ENCODE measurements at regions not wholly inside any gene's neighbourhood (a gene's known extent, or its start where the extent isn't known, plus 50 kb on each side); places are given as distances from the start of the nearest gene placed in this dataset.

DNA sequence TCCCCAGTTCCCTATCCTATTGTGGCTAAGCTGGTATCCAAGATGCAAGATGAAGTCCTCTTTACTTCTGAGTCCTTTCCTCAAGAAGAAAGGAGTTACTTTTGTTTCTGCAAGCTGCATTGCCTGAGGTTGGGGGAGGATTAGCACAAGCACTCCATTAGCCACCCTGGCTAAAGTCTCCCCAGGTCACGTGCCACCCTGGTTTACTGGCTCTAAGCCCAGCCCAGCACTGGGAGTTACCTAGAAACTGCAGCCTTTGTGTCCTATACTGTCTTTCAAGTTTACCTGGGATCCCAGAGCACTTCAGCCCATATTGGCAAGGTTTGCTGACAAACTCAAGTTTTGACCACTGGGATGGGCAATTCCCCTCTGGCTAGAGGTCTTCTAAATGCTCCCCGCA lies 78.4 kb upstream of the DBX1 start:
- H3K36me3 ChIP-seq (ENCODE audit: low read depth, missing control alignments): no peaks in the 10 kb centered on the region
- H3K4me3 ChIP-seq: no peak overlapping the region
- intact Hi-C loops (cut with DNase I; ENCODE audit: low total_unique reads): no loop called here
- H3K27ac ChIP-seq: no peak overlapping the region
- no peaks in the 10 kb centered on the region for H3K27me3 ChIP-seq
- DNase-seq: peak; percentile 79
- H3K4me1 ChIP-seq: no peaks in the 10 kb centered on the region
- H3K9me3 ChIP-seq: no peaks in the 10 kb centered on the region
- 63 to 80% methylated on average over 1 to 2 of the region's 2 CpGs for WGBS, 2 donors
- no peak for TF ChIP-seq POLR2A (IDR thresholded peaks at IDR 0.05)

DNA sequence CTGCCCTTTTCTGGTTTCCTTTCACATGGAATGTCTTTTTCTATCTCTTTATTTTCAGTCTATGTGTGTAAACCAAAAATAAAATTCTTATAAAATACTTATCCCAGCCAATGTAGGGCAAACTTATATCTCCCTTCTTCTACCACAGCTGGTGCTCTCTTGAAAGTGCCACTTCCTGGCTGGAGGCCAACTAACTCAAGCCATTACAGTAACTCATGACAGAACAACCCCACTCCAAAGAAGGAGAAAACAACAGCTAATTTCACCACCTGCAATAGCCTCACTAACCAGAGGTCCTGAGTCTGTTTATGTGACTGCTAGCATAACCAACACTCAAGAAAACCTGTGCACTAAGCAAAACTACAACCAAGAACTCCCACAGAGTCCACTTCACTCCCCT lies 74.9 kb upstream of the DBX1 start:
- Histone ChIP-seq H3K4me3 (no peak overlapping the region), H3K27me3 (no peaks in the 10 kb centered on the region), H3K9me3 (no peaks in the 10 kb centered on the region), H3K27ac (no peak overlapping the region), H3K36me3 (ENCODE audit: low read depth, missing control alignments) (no peaks in the 10 kb centered on the region), H3K4me1 (no peaks in the 10 kb centered on the region)
- TF ChIP-seq, protein P1, sequence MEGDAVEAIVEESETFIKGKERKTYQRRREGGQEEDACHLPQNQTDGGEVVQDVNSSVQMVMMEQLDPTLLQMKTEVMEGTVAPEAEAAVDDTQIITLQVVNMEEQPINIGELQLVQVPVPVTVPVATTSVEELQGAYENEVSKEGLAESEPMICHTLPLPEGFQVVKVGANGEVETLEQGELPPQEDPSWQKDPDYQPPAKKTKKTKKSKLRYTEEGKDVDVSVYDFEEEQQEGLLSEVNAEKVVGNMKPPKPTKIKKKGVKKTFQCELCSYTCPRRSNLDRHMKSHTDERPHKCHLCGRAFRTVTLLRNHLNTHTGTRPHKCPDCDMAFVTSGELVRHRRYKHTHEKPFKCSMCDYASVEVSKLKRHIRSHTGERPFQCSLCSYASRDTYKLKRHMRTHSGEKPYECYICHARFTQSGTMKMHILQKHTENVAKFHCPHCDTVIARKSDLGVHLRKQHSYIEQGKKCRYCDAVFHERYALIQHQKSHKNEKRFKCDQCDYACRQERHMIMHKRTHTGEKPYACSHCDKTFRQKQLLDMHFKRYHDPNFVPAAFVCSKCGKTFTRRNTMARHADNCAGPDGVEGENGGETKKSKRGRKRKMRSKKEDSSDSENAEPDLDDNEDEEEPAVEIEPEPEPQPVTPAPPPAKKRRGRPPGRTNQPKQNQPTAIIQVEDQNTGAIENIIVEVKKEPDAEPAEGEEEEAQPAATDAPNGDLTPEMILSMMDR (IDR thresholded peaks at IDR 0.05): no peak
- TF ChIP-seq POLR2A (IDR thresholded peaks at IDR 0.05): no peak
- intact Hi-C loops (cut with DNase I; ENCODE audit: low total_unique reads): no loop called here
- no peak for DNase-seq

DNA sequence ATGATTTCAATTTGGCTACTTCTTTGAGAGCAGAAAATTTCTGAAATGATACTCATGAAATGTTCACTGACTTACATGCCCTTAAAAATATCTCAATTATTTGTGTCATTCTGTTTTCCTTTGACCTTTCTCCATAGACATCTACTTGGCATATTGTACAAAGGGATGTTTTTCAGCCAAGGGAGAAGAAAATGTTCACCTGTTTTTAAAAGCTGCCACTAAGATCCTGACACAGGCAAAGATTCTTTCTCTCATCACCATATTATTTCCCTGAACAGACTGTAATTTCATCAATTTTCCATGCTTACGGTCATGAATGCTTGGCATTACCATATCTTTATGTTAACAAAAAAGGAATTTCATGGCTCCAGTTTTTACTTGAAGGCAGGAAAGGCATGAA lies 67.4 kb upstream of the DBX1 start:
- 97 to 100% methylated on average over 1 of the region's 1 CpG for WGBS, 2 donors
- no peak for DNase-seq
- Histone ChIP-seq H3K27me3 (no peaks in the 10 kb centered on the region), H3K9me3 (no peaks in the 10 kb centered on the region), H3K36me3 (ENCODE audit: low read depth, missing control alignments) (no peaks in the 10 kb centered on the region), H3K4me1 (no peaks in the 10 kb centered on the region), H3K27ac (no peak overlapping the region), H3K4me3 (no peak overlapping the region)
- TF ChIP-seq, protein P1 (IDR thresholded peaks at IDR 0.05): no peak
- TF ChIP-seq POLR2A (IDR thresholded peaks at IDR 0.05): no peak
- intact Hi-C loops (cut with DNase I; ENCODE audit: low total_unique reads): no loop called here

DNA sequence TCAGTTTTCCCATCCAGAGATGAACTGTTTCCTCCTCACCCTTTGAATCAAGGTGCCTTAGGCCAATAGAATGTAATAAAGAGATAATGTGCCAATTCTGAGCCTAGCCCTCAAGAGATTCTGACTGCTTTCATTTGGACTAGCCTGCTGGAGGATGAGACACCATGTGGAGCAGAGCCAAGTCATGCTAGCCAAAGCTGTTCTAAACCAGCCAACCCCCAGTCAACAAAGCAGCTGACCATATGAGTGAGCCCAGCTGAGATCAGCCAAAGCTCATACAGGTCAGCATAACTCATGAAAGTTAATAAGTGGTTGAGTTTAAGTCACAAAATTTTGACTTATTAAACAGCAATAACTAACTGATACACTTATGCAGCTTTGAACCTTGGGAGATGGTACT lies 66.7 kb upstream of the DBX1 start:
- Histone ChIP-seq H3K4me1 (no peaks in the 10 kb centered on the region), H3K9me3 (no peaks in the 10 kb centered on the region), H3K4me3 (no peak overlapping the region), H3K36me3 (ENCODE audit: low read depth, missing control alignments) (no peaks in the 10 kb centered on the region), H3K27ac (no peak overlapping the region), H3K27me3 (no peaks in the 10 kb centered on the region)
- no peak for DNase-seq
- intact Hi-C loops (cut with DNase I; ENCODE audit: low total_unique reads): no loop called here
- TF ChIP-seq, protein P1 (IDR thresholded peaks at IDR 0.05): no peak
- TF ChIP-seq POLR2A (IDR thresholded peaks at IDR 0.05): no peak

DNA sequence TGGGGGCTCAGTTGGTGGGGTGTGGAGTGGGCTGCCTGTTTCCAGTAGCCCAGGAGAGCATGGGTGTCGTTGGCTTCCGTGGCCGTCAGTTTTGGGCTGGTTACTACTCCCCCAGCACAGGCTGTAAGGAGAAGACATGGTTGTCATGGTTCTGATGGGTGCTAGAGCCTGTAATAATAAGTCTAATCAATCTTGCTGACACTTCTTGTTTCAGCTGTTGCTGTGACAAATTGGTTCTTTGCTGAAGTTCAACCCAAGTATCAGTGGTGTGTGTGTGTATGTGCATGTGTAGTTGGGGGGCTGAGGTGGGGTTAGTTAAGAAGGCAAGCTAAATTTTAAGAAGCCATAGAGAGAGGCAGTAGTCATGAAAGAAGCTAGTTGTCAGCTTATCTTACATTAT lies 61.3 kb upstream of the DBX1 start:
- no peaks in the 10 kb centered on the region for H3K27me3 ChIP-seq
- intact Hi-C loops (cut with DNase I; ENCODE audit: low total_unique reads): no loop called here
- no peaks in the 10 kb centered on the region for H3K9me3 ChIP-seq
- no peak for DNase-seq
- TF ChIP-seq, protein P1 (IDR thresholded peaks at IDR 0.05): no peak
- no peak for TF ChIP-seq POLR2A (IDR thresholded peaks at IDR 0.05)
- no peaks in the 10 kb centered on the region for H3K36me3 ChIP-seq (ENCODE audit: low read depth, missing control alignments)
- no peak overlapping the region for H3K4me3 ChIP-seq
- H3K27ac ChIP-seq: no peak overlapping the region
- no peaks in the 10 kb centered on the region for H3K4me1 ChIP-seq
- 66 to 78% methylated on average over 3 of the region's 3 CpGs for WGBS, 2 donors
